K562 (cell line): ENCODE measurements at regions not wholly inside any gene's neighbourhood (a gene's known extent, or its start where the extent isn't known, plus 50 kb on each side); places are given as distances from the start of the nearest gene placed in this dataset.
A peak's percentile ranks its signal among the peaks of the same experiment; 100 is the strongest.

ENCODE experiments used
- ATAC-seq: fragments of 200-7000 bp; cut with Tn5 transposase; 3 replicates; pipeline ENCODE4 v1.9.1; 2020; ENCODE audit warnings: moderate library complexity
- BruUV-seq: library from RNA; stranded (reverse); fragments of 400-500 nt; replicated peaks from 2 replicates; lab custom pipeline; 2021; lab: Mats Ljungman, UMichigan
- CTCF ChIA-PET: fragments of 300-600 bp; formaldehyde crosslinking; extraction: SDS; loops from one replicate; lab custom pipeline; 2021; ENCODE audit warnings: low intra/inter-chr PET ratio; lab: Yijun Ruan, JAX
- POLR2A ChIA-PET: fragments of 300-600, 350-650 bp; sonication (Branson Sonifier 250); formaldehyde crosslinking; extraction: SDS; loops from one replicate; lab custom pipeline; 2021; ENCODE audit warnings: antibody characterized with exemption, inconsistent platforms; lab: Yijun Ruan, JAX
- DNase-seq, 4 experiments: peaks; one replicate each; pipeline versions ENCODE4 v3.0.0 to v3.0.0-alpha.2; 2011 to 2018; ENCODE audit warnings: low spot score in 3 of 4, mixed read lengths in 3 of 4; ENCODE audit errors: extremely low read depth in 1 of 4
- FAIRE-seq: peaks from 2 replicates; lab custom pipeline; 2011; peaks lifted over from hg19 to GRCh38; lab: Jason Lieb, UNC
- H2AFZ ChIP-seq: 2 replicates; pipeline ENCODE4 v1.6.0; 2011; ENCODE audit warnings: low read depth, low read length, control low read depth, inconsistent platforms
- H3K27ac ChIP-seq: fragments of 200-600 bp; 3 replicates; pipeline ENCODE4 v1.8.0; 2011; ENCODE audit warnings: low read depth, mild to moderate bottlenecking, control low read depth, inconsistent platforms, low read length, moderate library complexity, mixed read lengths; ENCODE audit errors: extremely low read depth
- H3K27me3 ChIP-seq, 2 experiments: fragments of 300-600 bp in 1 of 2; 2 replicates in 1 of 2; 3 replicates in 1 of 2; pipeline versions ENCODE4 v1.6.0 to v1.8.0; 2011; ENCODE audit warnings: inconsistent platforms in 2 of 2, low read length in 2 of 2, mild to moderate bottlenecking in 1 of 2, mixed read lengths in 1 of 2, moderate library complexity in 1 of 2; ENCODE audit not compliant: control insufficient read depth in 2 of 2, insufficient read depth in 2 of 2
- H3K36me3 ChIP-seq: fragments of 300-600 bp; 3 replicates; pipeline ENCODE4 v1.8.0; 2011; ENCODE audit warnings: mild to moderate bottlenecking, low read length, inconsistent platforms; ENCODE audit not compliant: control insufficient read depth, insufficient read depth
- H3K4me1 ChIP-seq, 2 experiments: fragments of 200-600 bp in 1 of 2; replicated peaks in 1 of 2; 2 replicates in 1 of 2; 3 replicates in 1 of 2; pipeline versions ENCODE4 v1.5.1 to v1.8.0; 2011; ENCODE audit warnings: inconsistent platforms in 2 of 2, low read length in 2 of 2, mild to moderate bottlenecking in 1 of 2, mixed read lengths in 1 of 2, moderate library complexity in 1 of 2; ENCODE audit not compliant: control insufficient read depth in 2 of 2, insufficient read depth in 2 of 2
- H3K4me2 ChIP-seq: 2 replicates; pipeline ENCODE4 v1.6.1; 2011; ENCODE audit warnings: low read length, control low read depth, inconsistent platforms, mixed read lengths; ENCODE audit not compliant: insufficient read depth
- H3K4me3 ChIP-seq: fragments of 200-600 bp; sonication (generic), shearing (Covaris generic); 2 replicates; pipeline ENCODE4 v1.5.1; 2016; ENCODE audit warnings: control low read depth, inconsistent platforms
- H3K79me2 ChIP-seq: fragments of 200-600 bp; 3 replicates; pipeline ENCODE4 v1.8.0; 2011; ENCODE audit warnings: low read length, inconsistent platforms; ENCODE audit not compliant: control insufficient read depth, insufficient read depth
- H3K9ac ChIP-seq, 2 experiments: 2 replicates each; pipeline versions ENCODE4 v1.6.0 to v1.6.1; 2011; ENCODE audit warnings: low read depth in 2 of 2, low read length in 2 of 2, control low read depth in 1 of 2, inconsistent platforms in 1 of 2, mild to moderate bottlenecking in 1 of 2, mixed read lengths in 1 of 2; ENCODE audit not compliant: insufficient read depth in 1 of 2
- H3K9me1 ChIP-seq: one replicate; pipeline ENCODE4 v1.6.0; 2011; ENCODE audit warnings: inconsistent platforms, mild to moderate bottlenecking, low read length, moderate library complexity; ENCODE audit not compliant: control insufficient read depth, insufficient read depth
- H3K9me3 ChIP-seq: replicated peaks from 2 replicates; pipeline ENCODE4 v1.5.1; 2011; ENCODE audit warnings: low read depth, low read length, inconsistent platforms; ENCODE audit not compliant: control insufficient read depth, insufficient read depth
- H4K20me1 ChIP-seq: replicated peaks from 2 replicates; pipeline ENCODE4 v1.6.1; 2011; ENCODE audit warnings: low read length, inconsistent platforms, mixed read lengths; ENCODE audit not compliant: control insufficient read depth, insufficient read depth
- C11orf30 ChIP-seq: fragments of 450-650 bp; IDR thresholded peaks from 2 replicates; pipeline ENCODE4 v1.6.1; 2016; ENCODE audit warnings: low read depth, mild to moderate bottlenecking
- ESRRB ChIP-seq: fragments of 250-450 bp; sonication (Bioruptor Pico); IDR thresholded peaks from 2 replicates; pipeline ENCODE4 v1.5.0; 2020; ENCODE audit warnings: mild to moderate bottlenecking, moderate library complexity, borderline replicate concordance
- GATAD2B ChIP-seq: fragments of 450-650 bp; IDR thresholded peaks from 2 replicates; pipeline ENCODE4 v1.6.1; 2017; ENCODE audit warnings: mild to moderate bottlenecking, borderline replicate concordance
- HMBOX1 ChIP-seq: sonication (generic); IDR thresholded peaks from 2 replicates; pipeline ENCODE4 v1.6.1; 2016
- MAFF ChIP-seq: IDR thresholded peaks from 2 replicates; pipeline ENCODE4 v1.6.1; 2012; ENCODE audit warnings: low read length, improper control_type of control experiment
- MAFG ChIP-seq: fragments of 450-650 bp; conservative IDR thresholded peaks from 2 replicates; pipeline ENCODE4 v1.6.1; 2016; ENCODE audit warnings: missing genetic modification characterization, missing compliant biosample characterization
- MAFK ChIP-seq: IDR thresholded peaks from 2 replicates; pipeline ENCODE4 v1.6.1; 2011; ENCODE audit warnings: low read length, improper control_type of control experiment
- NR2C2 ChIP-seq, 2 experiments: fragments of 200-800 bp in 1 of 2; sonication (Bioruptor generic) in 1 of 2; sonication (generic) in 1 of 2; formaldehyde crosslinking in 1 of 2; IDR thresholded peaks; 2 replicates each; pipeline versions ENCODE4 v1.6.1 to v1.8.0; 2016 to 2022; ENCODE audit warnings: mild to moderate bottlenecking in 1 of 2, missing compliant biosample characterization in 1 of 2, missing genetic modification characterization in 1 of 2, missing genetic modification reagents in 1 of 2
- POLR2A ChIP-seq: fragments of 450-650 bp; conservative IDR thresholded peaks from 2 replicates; pipeline ENCODE4 v1.6.1; 2016
- TFAP4 ChIP-seq: sonication (generic); formaldehyde crosslinking; IDR thresholded peaks from 2 replicates; pipeline ENCODE4 v1.8.0; 2022; ENCODE audit warnings: missing genetic modification reagents, mild to moderate bottlenecking, moderate library complexity, borderline replicate concordance
- WHSC1 ChIP-seq: IDR thresholded peaks from one replicate; pipeline ENCODE4 v1.6.1; 2012; ENCODE audit warnings: low read length, control low read depth, inconsistent platforms
- ZFPM2 ChIP-seq: fragments of 250-450 bp; sonication (Bioruptor Pico); IDR thresholded peaks from 2 replicates; pipeline ENCODE4 v1.5.1; 2022; ENCODE audit warnings: mild to moderate bottlenecking
- ZNF316 ChIP-seq: fragments of 450-650 bp; IDR thresholded peaks from 2 replicates; pipeline ENCODE4 v1.6.1; 2016
- ZNF561 ChIP-seq: fragments of 450-650 bp; formaldehyde crosslinking; conservative IDR thresholded peaks from 2 replicates; pipeline ENCODE4 v1.4.0; 2020; ENCODE audit warnings: mild to moderate bottlenecking, moderate library complexity
- ZZZ3 ChIP-seq: fragments of 450-650 bp; IDR thresholded peaks from 2 replicates; pipeline ENCODE4 v1.6.1; 2016; ENCODE audit warnings: antibody characterized with exemption, mild to moderate bottlenecking, moderate library complexity
- WGBS: fragments of 100-300 bp; shearing (Covaris generic); methylation state at CpG from one replicate; pipeline ENCODE4 v1.1.6; 2016; ENCODE audit warnings: low coverage, mixed read lengths; ENCODE audit not compliant: insufficient coverage; ENCODE audit errors: missing lambda C conversion rate; 5-methylcytosine and 5-hydroxymethylcytosine counted together
- in situ Hi-C: fragments of 300-500 bp; cut with MboI; formaldehyde crosslinking; loops from 4 replicates; pipeline ENCODE4 v1.15.0; 2018; ENCODE audit warnings: inconsistent platforms, mixed read lengths
- intact Hi-C: fragments of 100-400 bp; cut with micrococcal nuclease; formaldehyde crosslinking; loops from 2 replicates; pipeline ENCODE4 v1.14.2; 2022

- intact Hi-C loops (no loop called here), in situ Hi-C loops (no loop called here)
- ATAC-seq (no peak), DNase-seq (no peak), FAIRE-seq (no peak)
- no peaks in the 10 kb centered on the region for H3K9me1 ChIP-seq
- peaks cover 0 to 6% of the 10 kb centered on the region in 2 experiments; a peak in 2 of 5 replicates for H3K4me1 ChIP-seq
- H4K20me1 ChIP-seq = no peaks in the 10 kb centered on the region
- ChIA-PET CTCF (no interaction called here), POLR2A (no interaction called here)
- no peaks in the 10 kb centered on the region for H3K27me3 ChIP-seq
- 0% methylated on average over 7 of the region's 7 CpGs for WGBS
- H3K27ac ChIP-seq = no peak overlapping the region
- no peaks in the 10 kb centered on the region for H3K79me2 ChIP-seq
- peak; percentile 40 for TF ChIP-seq C11orf30
- TF ChIP-seq MAFF = peak; percentile 40; the same call in 1 of the 2 replicates
- peak; percentile 53; the same call in 1 of the 2 replicates for TF ChIP-seq ZNF316
- no peak for TF ChIP-seq ZZZ3
- peak; percentile 50; the same call in 1 of the 2 replicates for TF ChIP-seq MAFK
- TF ChIP-seq MAFG (tag) = peak; percentile 40; the same call in 1 of the 2 replicates
- no peak overlapping the region for H2AFZ ChIP-seq
- H3K9me3 ChIP-seq = no peaks in the 10 kb centered on the region
- no peak overlapping the region for H3K4me2 ChIP-seq
- BruUV-seq = no TSS peak
- no peak overlapping the region for H3K9ac ChIP-seq
- no peak overlapping the region for H3K4me3 ChIP-seq
- no peaks in the 10 kb centered on the region for H3K36me3 ChIP-seq
These were observed 586.0 kb downstream of the TCERG1L start for GRCh38 chr10:130725474-130725970.

GRCh38 chr10:130726996-130727725 is 584.4 kb downstream of the TCERG1L start:
- no peaks in the 10 kb centered on the region for H4K20me1 ChIP-seq
- no peaks in the 10 kb centered on the region for H3K36me3 ChIP-seq
- no peak overlapping the region for H3K4me3 ChIP-seq
- no peak overlapping the region for H3K4me2 ChIP-seq
- CTCF ChIA-PET = no interaction called here
- H2AFZ ChIP-seq = no peak overlapping the region
- H3K79me2 ChIP-seq = no peaks in the 10 kb centered on the region
- no peaks in the 10 kb centered on the region for H3K27me3 ChIP-seq
- H3K9me3 ChIP-seq = no peaks in the 10 kb centered on the region
- DNase-seq = no peak
- TF ChIP-seq ZNF561 (CRISPR knock-in tag) = no peak
- TF ChIP-seq TFAP4 (CRISPR knock-in tag) = no peak
- TF ChIP-seq ZFPM2 (CRISPR knock-in tag) = no peak
- no peak for TF ChIP-seq NR2C2 (CRISPR knock-in tag; IDR thresholded peaks at IDR 0.05)
- TF ChIP-seq NR2C2 (tag; IDR thresholded peaks at IDR 0.05) = no peak
- TF ChIP-seq GATAD2B = no peak
- no peak for TF ChIP-seq POLR2A
- no peak for TF ChIP-seq WHSC1
- no peak for TF ChIP-seq ESRRB (CRISPR knock-in tag)
- no peak for TF ChIP-seq HMBOX1
- TF ChIP-seq, all 486 proteins: peak for 0
- FAIRE-seq (no peak), ATAC-seq (no peak)
- WGBS = 2% methylated on average over 13 of the region's 23 CpGs
- Histone ChIP-seq H3K9ac (no peak overlapping the region), H3K27ac (no peak overlapping the region), H3K9me1 (no peaks in the 10 kb centered on the region), H3K4me1 (peaks cover 0 to 6% of the 10 kb centered on the region in 2 experiments; a peak in 2 of 5 replicates)
- intact Hi-C loops (no loop called here), in situ Hi-C loops (no loop called here)
- POLR2A ChIA-PET = no interaction called here
- no TSS peak for BruUV-seq
